ENCODE measurements at regions not wholly inside any gene's neighbourhood (a gene's known extent, or its start where the extent isn't known, plus 50 kb on each side); places are given as distances from the start of the nearest gene placed in this dataset.
A peak's percentile ranks its signal among the peaks of the same experiment; 100 is the strongest.

GRCh38 chr12:47547077-47547476 is 158.8 kb downstream of the RPAP3 start (continued):
- TF ChIP-seq FOSL2 (IDR thresholded peaks at IDR 0.05; ENCODE audit: borderline replicate concordance, low read depth) (peak; percentile 44; the same call in 1 of the 2 replicates), ELF1 (IDR thresholded peaks at IDR 0.05) (no peak), REST (IDR thresholded peaks at IDR 0.05; ENCODE audit: low read depth, low read length) (no peak), PBX3 (IDR thresholded peaks at IDR 0.05) (no peak), SIN3A (IDR thresholded peaks at IDR 0.05; ENCODE audit: borderline replicate concordance, low read depth, low read length) (no peak), EP300 (IDR thresholded peaks at IDR 0.05; ENCODE audit: borderline replicate concordance in 1 of 2, low read depth in 1 of 2, low read length in 1 of 2) (no peak), USF1 (IDR thresholded peaks at IDR 0.05; ENCODE audit: borderline replicate concordance, low read depth) (no peak), RFX5 (IDR thresholded peaks at IDR 0.05; ENCODE audit: low read length) (no peak), RAD21 (IDR thresholded peaks at IDR 0.05; ENCODE audit: low read length) (peak; percentile 39), CHD2 (IDR thresholded peaks at IDR 0.05; ENCODE audit: low read length, partially characterized antibody) (no peak), USF2 (IDR thresholded peaks at IDR 0.05; ENCODE audit: borderline replicate concordance, low read depth, low read length) (no peak), EZH2phosphoT487 (IDR thresholded peaks at IDR 0.05; ENCODE audit: borderline replicate concordance, low read depth) (no peak), YY1 (IDR thresholded peaks at IDR 0.05; ENCODE audit: low read depth) (no peak), GABPA (IDR thresholded peaks at IDR 0.05; ENCODE audit: low read depth) (no peak), TAF1 (IDR thresholded peaks at IDR 0.05; ENCODE audit: borderline replicate concordance, low read depth, low read length) (no peak), FOXJ3 (CRISPR knock-in tag; IDR thresholded peaks at IDR 0.05) (no peak), CTCF (IDR thresholded peaks at IDR 0.05) (peak; percentile 54)

All from SK-N-SH (cell line).